ENCODE measurements at regions not wholly inside any gene's neighbourhood (a gene's known extent, or its start where the extent isn't known, plus 50 kb on each side); places are given as distances from the start of the nearest gene placed in this dataset.

DNA sequence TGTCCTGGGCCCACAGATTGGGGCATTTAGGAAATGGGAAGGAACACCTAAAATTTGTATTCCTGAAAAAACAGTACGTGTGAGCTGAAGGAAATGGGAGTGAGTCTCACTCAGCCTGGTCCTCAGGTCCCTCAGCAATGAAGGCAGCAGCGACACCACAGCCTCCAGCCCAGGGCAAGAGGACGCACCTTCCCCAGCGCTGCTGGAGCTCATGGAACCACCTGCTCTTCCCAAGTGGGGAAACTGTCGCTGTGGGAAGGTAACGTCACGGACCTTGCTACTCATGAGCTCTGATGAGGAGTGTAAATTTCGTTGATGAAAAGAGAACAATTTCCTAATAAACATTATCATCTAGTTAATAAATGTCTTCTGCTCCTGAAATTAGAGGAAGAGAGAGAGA, 323.6 kb downstream of the EIPR1 start:
- TF ChIP-seq CTCF (conservative IDR thresholded peaks at IDR 0.05) = no peak
- no peak for TF ChIP-seq EZH2 (IDR thresholded peaks at IDR 0.05; ENCODE audit: low read depth)

Data from PC-9 (cell line).